Panc1 (cell line): ENCODE measurements at regions not wholly inside any gene's neighbourhood (a gene's known extent, or its start where the extent isn't known, plus 50 kb on each side); places are given as distances from the start of the nearest gene placed in this dataset.

ENCODE experiments used
- CTCF ChIP-seq: fragments of 450-650 bp; IDR thresholded peaks from 2 replicates; pipeline ENCODE4 v1.5.1; 2017; ENCODE audit warnings: mild to moderate bottlenecking
- SIN3A ChIP-seq: IDR thresholded peaks from 2 replicates; pipeline ENCODE4 v1.6.1; 2012; ENCODE audit warnings: low read depth, mild to moderate bottlenecking, low read length, moderate library complexity, borderline replicate concordance; ENCODE audit not compliant: insufficient read depth

- TF ChIP-seq CTCF (no peak), SIN3A (no peak)
Observed at GRCh38 chr11:30111786-30112185, 95.0 kb upstream of the KCNA4 start.
